MG63 (cell line): ENCODE measurements at regions not wholly inside any gene's neighbourhood (a gene's known extent, or its start where the extent isn't known, plus 50 kb on each side); places are given as distances from the start of the nearest gene placed in this dataset.

ENCODE experiments used
- DNase-seq: peaks from one replicate; pipeline ENCODE4 v3.0.0-alpha.2; 2020
- H3K27me3 ChIP-seq: fragments of 250-450 bp; sonication (Bioruptor Pico); 2 replicates; pipeline ENCODE4 v1.5.1; 2020; ENCODE audit warnings: mild to moderate bottlenecking, moderate library complexity
- H3K36me3 ChIP-seq: fragments of 250-450 bp; sonication (Bioruptor Pico); 2 replicates; pipeline ENCODE4 v1.5.1; 2020; ENCODE audit warnings: mild to moderate bottlenecking, moderate library complexity
- H3K4me3 ChIP-seq: fragments of 250-450 bp; sonication (Bioruptor Pico); 2 replicates; pipeline ENCODE4 v1.5.1; 2020; ENCODE audit warnings: mild to moderate bottlenecking, moderate library complexity
- H3K9me3 ChIP-seq: fragments of 250-450 bp; sonication (Bioruptor Pico); 2 replicates; pipeline ENCODE4 v1.5.1; 2020; ENCODE audit warnings: mild to moderate bottlenecking, moderate library complexity

DNA sequence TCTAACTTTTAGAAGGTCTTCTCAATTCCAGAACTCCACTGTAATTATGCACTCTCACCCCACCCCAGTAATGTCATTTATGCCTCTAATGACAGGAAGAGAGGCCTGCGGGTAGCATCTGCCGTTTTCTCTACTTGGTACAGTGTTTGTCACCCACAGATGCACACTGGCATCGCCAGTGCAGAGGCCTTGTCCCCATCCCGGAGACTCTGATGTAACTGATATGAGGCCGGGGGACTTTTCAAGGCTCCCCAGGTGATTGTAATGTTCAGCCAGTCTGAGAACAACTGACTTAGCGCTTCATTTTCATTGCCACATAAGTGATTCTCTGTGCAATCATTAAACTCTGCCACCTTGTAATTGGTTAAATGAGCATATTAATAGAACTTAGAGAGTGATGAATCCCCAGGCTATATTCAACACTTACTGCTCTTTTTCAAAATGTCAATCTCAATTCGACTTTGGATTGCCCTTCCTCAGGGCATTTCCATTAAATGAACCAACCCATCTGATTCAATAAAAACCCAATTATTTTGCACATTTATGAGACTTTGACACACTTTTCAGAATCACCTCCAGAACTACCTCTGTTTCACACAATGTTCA, 113.2 kb downstream of the HERPUD2 start:
- Histone ChIP-seq H3K9me3 (no peaks in the 10 kb centered on the region), H3K36me3 (no peaks in the 10 kb centered on the region), H3K4me3 (no peak overlapping the region), H3K27me3 (no peaks in the 10 kb centered on the region)
- DNase-seq = no peak

DNA sequence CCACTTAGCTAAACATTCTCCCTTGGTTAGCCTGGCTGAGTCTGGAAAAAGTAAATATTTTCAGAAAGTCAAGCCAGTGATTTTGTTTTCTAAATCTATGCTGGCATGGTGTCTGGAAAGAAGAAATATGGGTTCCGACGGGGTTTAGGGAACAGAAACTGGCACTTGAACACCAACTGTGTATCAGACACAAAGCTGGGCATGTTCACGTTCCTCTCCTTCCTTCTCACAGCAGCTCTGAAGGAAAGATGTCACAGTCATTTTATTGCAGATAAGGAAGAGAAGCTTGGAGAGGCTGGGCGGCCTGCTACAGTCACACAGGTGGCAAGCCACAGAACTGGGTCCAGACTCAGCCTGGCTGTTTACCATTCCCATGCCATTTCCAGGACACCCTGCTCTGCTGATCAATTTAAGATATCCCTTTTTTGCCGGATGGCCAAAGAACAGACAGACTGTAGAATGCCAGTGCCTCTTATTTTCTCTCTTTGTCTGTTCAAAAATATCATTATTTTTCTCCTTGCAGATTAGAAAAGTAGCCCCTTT, 118.8 kb downstream of the HERPUD2 start:
- Histone ChIP-seq H3K27me3 (no peaks in the 10 kb centered on the region), H3K36me3 (no peaks in the 10 kb centered on the region), H3K4me3 (no peak overlapping the region), H3K9me3 (no peaks in the 10 kb centered on the region)
- no peak for DNase-seq

DNA sequence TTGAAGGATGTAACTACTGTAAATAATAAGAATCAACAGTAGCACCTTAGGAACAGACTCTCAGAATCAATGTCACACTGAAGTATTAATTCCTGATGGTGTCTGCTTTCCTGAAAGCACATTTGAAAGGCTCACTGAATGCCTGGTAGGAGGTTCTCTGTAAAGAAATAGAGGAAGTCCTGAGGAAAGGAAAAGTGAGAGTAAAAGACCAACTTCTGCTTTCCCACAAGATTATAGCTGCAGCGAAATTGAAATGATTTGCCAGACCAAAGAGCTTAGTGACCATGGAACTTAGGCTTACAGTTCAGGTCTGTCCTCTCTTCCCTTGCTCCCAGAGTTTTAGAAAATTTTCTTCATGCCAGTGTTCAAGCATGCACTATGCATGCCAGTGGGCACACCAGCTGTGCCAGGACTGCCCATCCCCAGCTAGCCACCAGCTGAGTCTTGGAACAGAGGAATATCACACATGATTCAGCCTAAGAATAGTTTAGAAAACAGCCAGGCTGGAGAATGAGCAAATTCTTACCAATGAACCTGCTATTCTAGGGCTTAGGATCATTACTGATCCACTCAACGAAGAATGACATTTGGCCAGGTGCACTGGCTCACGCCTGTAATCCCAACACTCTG, 123.2 kb downstream of the HERPUD2 start:
- no peak overlapping the region for H3K4me3 ChIP-seq
- no peaks in the 10 kb centered on the region for H3K27me3 ChIP-seq
- no peaks in the 10 kb centered on the region for H3K9me3 ChIP-seq
- no peaks in the 10 kb centered on the region for H3K36me3 ChIP-seq
- DNase-seq = no peak

DNA sequence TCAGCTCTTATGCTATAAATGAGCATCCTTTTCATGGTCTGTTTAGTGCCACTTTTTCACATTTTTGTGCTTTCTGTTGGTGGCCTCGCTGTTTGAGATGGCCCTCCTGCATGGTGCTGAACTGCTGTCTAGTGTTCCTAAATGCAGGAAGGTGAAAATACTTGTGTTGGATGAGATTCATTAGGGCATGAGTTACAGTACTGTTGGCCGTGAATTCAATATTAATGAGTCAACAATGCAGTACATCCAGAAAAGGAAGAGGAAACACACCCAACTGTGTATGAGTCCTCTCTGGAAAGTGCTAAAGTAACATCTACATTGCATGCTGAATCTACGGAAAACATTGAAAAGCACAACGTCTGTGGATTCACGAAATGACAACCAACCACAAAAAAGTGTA, 124.0 kb downstream of the HERPUD2 start:
- Histone ChIP-seq H3K4me3 (no peak overlapping the region), H3K9me3 (no peaks in the 10 kb centered on the region), H3K27me3 (no peaks in the 10 kb centered on the region), H3K36me3 (no peaks in the 10 kb centered on the region)
- no peak for DNase-seq

DNA sequence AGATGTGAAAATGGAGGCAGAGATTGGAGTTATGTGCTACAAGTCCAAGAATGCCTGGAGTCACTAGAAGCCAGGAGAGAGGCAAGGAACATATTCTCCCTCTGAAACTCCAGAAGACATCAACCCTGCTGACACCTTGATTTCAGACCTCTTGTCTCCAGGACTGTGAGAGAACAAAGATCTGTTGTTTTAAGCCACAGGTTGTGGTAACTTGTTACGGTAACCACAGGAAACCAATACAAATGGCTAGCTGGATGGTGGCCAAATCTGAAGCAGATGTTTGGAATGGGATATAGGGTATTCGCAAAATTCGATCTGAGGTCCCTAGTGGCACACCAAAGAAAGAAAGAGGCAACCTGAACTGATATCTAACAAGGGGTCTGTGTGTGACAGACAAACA, 129.0 kb downstream of the HERPUD2 start:
- no peaks in the 10 kb centered on the region for H3K9me3 ChIP-seq
- H3K27me3 ChIP-seq = no peaks in the 10 kb centered on the region; the same call in 1 of the 2 replicates
- H3K36me3 ChIP-seq = no peaks in the 10 kb centered on the region
- H3K4me3 ChIP-seq = no peak overlapping the region
- DNase-seq = no peak

DNA sequence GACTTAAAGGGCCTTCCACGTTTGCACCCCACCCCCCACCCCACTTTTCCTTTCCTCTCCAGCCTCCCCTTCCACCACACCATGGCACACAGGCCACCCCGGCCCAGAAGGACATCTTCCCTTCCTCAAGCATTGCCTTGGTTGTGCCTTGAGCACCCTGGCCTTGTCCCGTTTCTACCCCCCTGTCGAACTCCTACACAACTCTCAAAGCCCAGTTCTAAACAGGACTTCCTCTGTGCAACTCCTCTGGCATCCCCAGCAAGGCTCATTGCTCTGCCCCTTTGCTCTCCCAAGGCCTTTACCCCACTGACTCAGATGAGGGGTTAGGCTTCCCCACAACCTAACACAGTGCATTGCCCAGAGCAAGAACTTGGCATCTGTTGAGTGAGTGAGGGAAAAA, 136.1 kb downstream of the HERPUD2 start:
- no peak for DNase-seq
- Histone ChIP-seq H3K4me3 (no peak overlapping the region), H3K9me3 (no peaks in the 10 kb centered on the region), H3K27me3 (no peaks in the 10 kb centered on the region; the same call in 1 of the 2 replicates), H3K36me3 (no peaks in the 10 kb centered on the region)

DNA sequence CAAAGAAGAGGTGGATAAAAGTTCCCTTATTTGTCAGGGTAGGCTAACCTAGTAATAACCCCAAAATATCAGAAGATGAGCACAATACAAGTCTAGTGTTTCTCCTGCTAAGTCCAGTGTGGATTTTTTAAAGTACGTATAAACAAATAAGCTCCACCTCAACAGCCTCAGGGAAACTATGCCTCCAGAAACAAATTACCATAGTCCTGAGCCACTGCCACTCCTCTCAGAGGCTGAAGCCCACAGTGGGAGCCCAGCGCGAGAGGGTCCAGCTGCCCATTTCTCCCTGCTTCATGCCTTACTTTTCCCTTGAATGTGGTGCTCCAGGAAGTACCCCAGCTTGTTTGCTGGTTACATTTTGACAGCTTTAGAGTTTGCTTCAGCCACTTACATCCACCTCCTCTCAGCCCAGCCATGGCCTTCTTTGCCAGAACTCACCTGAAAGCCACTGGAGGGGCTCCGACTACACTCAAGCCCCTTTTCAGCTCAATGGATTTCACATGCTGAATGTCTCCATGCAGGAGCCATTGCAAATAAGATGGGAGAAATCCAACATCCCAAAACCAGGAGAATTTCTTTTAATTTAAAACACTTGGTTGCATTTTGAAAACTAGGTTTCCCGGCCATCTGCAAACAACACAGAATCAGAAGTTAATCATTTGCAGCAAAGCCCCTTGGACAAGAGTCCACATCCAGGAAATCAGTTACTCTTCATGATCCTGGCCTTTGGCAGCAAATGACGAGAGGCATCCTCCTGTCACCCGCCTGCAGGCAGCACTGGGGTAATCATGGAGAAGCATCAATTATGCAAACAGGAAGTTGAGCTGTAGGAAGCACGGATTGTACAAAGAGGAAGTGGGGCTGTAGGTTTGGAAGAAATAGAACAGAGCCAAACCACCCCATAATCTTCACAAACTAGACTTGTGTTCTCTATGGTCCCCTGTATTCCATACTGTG, 138.1 kb downstream of the HERPUD2 start:
- Histone ChIP-seq H3K36me3 (no peaks in the 10 kb centered on the region), H3K27me3 (no peaks in the 10 kb centered on the region; the same call in 1 of the 2 replicates), H3K9me3 (no peaks in the 10 kb centered on the region), H3K4me3 (no peak overlapping the region)
- no peak for DNase-seq

DNA sequence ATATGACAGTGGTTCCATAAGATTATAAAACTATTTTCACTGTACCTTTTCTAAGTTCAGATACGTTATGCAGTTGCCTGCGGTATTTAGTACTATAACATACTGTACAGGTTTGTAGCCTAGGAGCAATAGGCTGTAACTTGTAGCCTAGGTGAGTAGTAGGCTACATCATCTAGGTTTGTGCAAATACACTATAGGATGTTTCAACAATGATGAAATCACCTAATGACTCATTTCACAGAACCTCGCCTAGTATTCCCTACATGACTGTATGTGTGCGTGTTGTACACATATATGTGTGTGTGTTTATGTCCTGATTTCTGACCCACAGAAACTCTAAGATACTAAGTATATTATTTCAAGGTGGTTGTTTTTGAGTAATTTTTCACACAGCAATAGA, 139.0 kb downstream of the HERPUD2 start:
- no peak for DNase-seq
- H3K9me3 ChIP-seq = no peaks in the 10 kb centered on the region
- H3K4me3 ChIP-seq = no peak overlapping the region
- no peaks in the 10 kb centered on the region; the same call in 1 of the 2 replicates for H3K27me3 ChIP-seq
- no peaks in the 10 kb centered on the region for H3K36me3 ChIP-seq

DNA sequence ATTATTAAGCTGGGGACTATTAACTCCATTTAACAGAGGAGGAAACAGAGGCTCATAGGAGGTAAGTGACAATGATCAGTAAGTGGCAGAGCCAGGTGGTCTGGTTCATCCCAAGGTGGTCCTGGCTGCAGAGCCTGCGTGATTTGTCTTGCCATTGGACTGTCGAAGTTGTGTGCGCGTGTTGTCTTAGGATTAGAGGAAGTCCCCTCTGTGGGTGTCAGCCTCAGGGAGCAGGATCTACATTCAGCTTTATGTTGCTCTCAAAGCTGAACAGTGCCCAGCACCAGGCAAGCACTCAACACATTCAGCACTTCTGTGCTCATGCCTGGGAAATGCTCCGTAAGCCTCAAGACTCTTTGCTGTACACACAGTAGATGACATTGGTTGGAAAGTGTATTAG, 139.5 kb downstream of the HERPUD2 start:
- Histone ChIP-seq H3K9me3 (no peaks in the 10 kb centered on the region), H3K36me3 (no peaks in the 10 kb centered on the region), H3K27me3 (no peaks in the 10 kb centered on the region; the same call in 1 of the 2 replicates), H3K4me3 (no peak overlapping the region)
- no peak for DNase-seq

DNA sequence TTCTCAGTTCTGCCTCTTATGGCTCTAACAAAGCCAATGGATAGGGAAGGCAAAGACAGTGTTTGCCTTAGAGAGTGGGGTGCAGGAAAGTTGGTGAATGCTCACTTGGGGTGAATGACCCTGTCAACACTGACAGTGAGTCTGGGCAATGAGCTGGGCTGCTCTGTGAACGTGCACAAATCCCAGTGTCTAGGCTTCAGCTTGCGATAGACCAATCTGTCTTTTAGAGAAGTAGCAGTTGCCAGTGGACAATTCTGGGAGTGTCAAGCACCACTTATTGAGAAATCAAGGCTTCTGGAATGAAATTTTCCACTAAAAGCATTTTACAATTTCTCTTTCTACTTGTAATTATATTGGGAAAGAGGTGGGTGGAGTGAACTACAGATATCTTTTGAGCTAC, 141.4 kb downstream of the HERPUD2 start:
- H3K9me3 ChIP-seq = no peaks in the 10 kb centered on the region
- H3K4me3 ChIP-seq = no peak overlapping the region
- H3K36me3 ChIP-seq = no peaks in the 10 kb centered on the region
- no peaks in the 10 kb centered on the region for H3K27me3 ChIP-seq
- no peak for DNase-seq

DNA sequence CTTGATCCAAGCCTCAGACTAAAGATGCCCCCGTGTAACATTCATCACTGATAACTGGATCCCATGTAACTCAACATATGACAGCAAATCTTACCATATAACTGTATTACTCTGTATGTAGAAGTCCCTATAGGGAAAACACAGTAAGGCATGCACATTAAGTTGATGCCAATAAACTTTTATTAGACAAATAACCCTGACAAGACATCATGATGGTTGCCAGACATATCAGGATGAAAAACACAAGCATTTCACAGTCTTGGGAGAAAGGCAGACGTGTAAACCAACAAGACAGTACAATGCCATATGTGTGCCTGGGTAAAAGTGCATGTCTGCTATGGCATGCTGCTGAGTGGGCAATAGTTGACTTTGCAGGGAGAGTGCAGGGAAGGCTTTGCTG, 142.2 kb downstream of the HERPUD2 start:
- no peak overlapping the region for H3K4me3 ChIP-seq
- no peaks in the 10 kb centered on the region for H3K36me3 ChIP-seq

DNA sequence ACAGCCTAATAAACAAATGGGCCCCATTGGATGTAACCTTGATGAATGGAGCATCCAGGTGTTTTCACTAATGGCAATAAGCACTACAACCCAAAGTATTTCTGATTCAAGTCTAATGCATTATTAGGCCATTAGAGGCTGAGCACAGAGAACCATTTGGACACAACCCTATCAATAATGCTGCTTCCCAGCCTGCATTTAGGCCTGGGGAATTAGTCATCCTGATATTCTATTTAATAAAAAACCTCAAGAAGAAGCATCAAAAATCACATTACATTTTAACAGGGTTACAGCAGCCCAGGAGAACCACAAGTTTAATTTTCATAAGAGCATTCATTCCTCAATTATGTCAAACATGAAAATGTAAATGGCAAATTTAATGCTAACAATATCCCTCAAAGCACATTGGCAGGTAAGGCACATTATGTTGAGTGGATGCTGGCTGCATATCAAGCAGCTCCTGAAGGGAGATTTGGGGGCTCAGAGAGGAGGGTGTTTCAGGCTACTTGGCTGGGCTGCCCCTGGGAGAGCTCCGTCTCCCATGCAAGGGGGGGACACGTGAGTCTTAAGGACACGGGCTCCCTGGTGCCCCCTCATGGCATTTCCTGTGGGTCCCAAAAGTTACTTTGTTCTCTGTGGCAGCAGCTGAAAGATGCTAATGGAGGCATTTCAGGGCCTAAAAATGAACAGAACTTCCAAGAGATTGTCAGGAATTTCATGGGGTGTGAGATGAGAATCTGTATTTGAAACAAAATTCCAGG, 143.4 kb downstream of the HERPUD2 start:
- no peak for DNase-seq
- Histone ChIP-seq H3K9me3 (no peaks in the 10 kb centered on the region), H3K27me3 (no peaks in the 10 kb centered on the region), H3K4me3 (no peak overlapping the region), H3K36me3 (no peaks in the 10 kb centered on the region)

More for the DNA sequence above, 142.2 kb downstream of the HERPUD2 start:
- no peak for DNase-seq
- Histone ChIP-seq H3K27me3 (no peaks in the 10 kb centered on the region), H3K9me3 (no peaks in the 10 kb centered on the region)

DNA sequence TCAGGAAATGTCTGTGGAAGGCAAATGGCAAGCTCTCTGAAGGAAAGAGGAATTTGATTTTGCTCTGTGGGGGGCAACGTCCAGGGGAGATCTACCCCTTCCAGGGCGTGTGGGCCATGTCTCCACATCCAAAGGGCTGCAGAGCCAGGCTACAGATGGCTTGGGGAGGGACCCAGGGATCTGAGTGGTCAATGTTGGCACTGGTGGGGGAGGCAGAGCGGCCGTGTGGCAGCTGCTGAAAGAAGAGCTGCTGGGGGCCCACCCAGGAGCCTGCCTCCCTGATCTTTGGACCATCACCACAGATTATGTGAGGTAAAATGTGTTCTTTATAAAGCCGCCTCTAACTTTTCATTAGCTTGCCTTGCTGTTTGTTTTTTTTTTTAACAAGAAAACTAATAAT, 144.1 kb downstream of the HERPUD2 start:
- DNase-seq = no peak
- Histone ChIP-seq H3K4me3 (no peak overlapping the region), H3K36me3 (no peaks in the 10 kb centered on the region), H3K9me3 (no peaks in the 10 kb centered on the region), H3K27me3 (no peaks in the 10 kb centered on the region)

DNA sequence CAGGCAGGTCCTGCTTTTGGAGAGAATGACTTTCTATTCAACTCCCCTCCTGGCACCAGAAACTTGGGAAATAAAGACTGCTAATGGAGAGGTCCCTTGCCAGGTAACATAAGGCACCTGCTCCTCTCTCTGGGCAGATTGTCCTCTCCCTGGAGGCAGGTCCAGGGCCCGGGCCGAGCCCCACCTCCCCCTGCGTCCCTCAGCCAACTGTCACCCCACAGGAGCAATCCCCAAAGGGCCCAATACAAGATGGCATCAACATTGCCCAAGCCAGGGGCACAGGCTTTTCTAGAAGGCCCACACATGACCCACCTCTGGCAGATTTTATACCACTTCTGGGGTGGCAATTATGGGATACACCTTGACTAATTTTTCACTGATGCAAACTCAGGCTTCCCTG, 145.2 kb downstream of the HERPUD2 start:
- Histone ChIP-seq H3K36me3 (no peaks in the 10 kb centered on the region), H3K4me3 (no peak overlapping the region), H3K9me3 (no peaks in the 10 kb centered on the region), H3K27me3 (no peaks in the 10 kb centered on the region)
- DNase-seq = no peak

DNA sequence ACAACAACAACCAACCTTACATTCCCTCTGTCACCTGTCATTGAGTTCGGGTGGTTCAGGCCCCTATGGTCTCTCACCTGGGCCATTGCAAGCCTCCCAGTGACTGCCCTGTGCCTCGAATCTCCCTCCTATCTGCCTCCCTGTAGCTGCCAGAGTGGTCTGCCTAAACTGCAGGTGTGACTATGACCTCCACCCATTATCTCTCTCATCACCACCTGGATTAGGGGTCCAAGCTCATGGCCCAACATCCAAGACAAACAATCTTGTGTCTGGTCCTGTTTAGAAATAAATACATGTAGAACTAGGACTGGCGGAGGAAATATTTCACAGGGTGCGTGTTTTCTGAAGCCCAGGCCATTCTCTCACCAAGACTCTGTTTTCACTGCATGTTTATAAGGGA, 146.6 kb downstream of the HERPUD2 start:
- no peaks in the 10 kb centered on the region for H3K36me3 ChIP-seq
- no peaks in the 10 kb centered on the region for H3K9me3 ChIP-seq
- no peak overlapping the region for H3K4me3 ChIP-seq
- no peak for DNase-seq
- no peaks in the 10 kb centered on the region for H3K27me3 ChIP-seq

DNA sequence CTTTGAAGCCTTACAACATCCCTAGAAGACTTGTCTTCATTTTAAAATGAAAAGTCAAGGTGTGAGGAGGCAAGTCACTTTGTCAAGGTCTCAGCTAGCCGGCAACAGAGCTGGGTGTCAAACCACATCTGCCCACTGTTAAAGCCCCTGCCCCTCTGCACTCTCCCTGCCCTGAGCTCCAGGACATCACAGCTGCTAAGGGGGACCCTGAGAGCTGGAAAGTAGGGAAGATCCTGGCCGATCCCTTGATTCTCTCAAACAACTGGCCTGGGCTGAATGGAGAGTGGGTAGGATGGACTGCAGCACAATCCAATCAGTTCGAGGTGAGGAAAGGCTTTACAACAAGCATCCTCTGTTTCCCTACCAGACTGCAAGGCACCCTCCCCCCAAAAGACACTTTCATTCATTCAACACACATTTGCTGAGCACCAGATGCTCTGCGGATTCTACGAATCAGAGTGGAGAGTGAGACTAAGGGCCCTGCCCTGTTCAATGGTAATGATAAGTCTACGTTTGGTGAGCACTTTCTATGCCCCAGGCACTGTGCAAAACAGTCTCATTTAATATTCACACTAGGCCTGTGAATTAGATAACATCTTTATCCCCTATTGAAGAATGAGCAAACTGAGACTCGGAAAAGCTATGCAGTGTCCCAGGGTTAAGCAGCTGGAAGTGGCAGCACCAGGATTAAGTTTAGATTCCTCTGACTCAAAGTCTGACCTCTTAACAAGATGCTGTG, 148.1 kb downstream of the HERPUD2 start:
- H3K4me3 ChIP-seq = no peak overlapping the region
- DNase-seq = no peak
- H3K36me3 ChIP-seq = no peaks in the 10 kb centered on the region
- no peaks in the 10 kb centered on the region for H3K27me3 ChIP-seq
- H3K9me3 ChIP-seq = no peaks in the 10 kb centered on the region
